Progenitor cell of endocrine pancreas (in vitro differentiated cells): ENCODE measurements at regions not wholly inside any gene's neighbourhood (a gene's known extent, or its start where the extent isn't known, plus 50 kb on each side); places are given as distances from the start of the nearest gene placed in this dataset.

Source experiments
- DNase-seq: peaks from one replicate; pipeline ENCODE4 v3.0.0; 2021; ENCODE audit warnings: low spot score; ENCODE audit not compliant: unreplicated experiment
- H3K27ac Mint-ChIP-seq: 2 replicates; pipeline ENCODE4 v1.8.0; 2021; ENCODE audit warnings: mild to moderate bottlenecking, moderate library complexity, mixed read lengths
- H3K27me3 Mint-ChIP-seq: 2 replicates; pipeline ENCODE4 v1.8.0; 2021; ENCODE audit warnings: mixed read lengths
- H3K36me3 Mint-ChIP-seq: 2 replicates; pipeline ENCODE4 v1.8.0; 2022; ENCODE audit warnings: mixed read lengths; ENCODE audit not compliant: insufficient read depth
- H3K4me1 Mint-ChIP-seq: 2 replicates; pipeline ENCODE4 v1.8.0; 2021; ENCODE audit warnings: low read depth, mixed read lengths
- H3K4me3 Mint-ChIP-seq: 2 replicates; pipeline ENCODE4 v1.8.0; 2021; ENCODE audit warnings: low read depth, mild to moderate bottlenecking, moderate library complexity, mixed read lengths
- H3K9me3 Mint-ChIP-seq: 2 replicates; pipeline ENCODE4 v1.8.0; 2021; ENCODE audit warnings: low read depth, mixed read lengths
- TF ChIP-seq, protein P1 (sequence below): fragments of 200-600 bp; sonication (generic); IDR thresholded peaks from one replicate; pipeline ENCODE4 v1.5.0; 2021; ENCODE audit warnings: antibody characterized with exemption, mild to moderate bottlenecking; ENCODE audit not compliant: unreplicated experiment

DNA sequence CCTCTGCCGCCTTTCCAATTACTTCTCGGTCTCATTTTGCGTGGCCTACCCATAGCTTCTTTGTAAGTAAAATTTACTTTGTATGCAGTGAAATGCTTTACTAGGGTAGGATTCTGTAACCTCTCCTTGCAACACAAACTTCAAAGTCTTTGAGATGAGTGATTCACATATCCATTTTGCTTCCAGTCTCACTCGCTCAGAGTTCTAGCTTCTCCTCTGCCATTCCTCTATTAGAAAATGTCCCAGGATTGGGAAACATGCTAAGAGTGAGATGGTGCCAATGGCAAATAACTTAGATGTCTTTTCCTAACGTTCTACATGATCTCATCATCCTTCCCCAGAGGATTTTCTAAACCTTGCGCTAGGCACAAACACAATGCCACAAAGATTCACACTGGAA is 270.5 kb upstream of the SLC30A5 start:
- no peak for DNase-seq
- Mint-ChIP-seq H3K27me3 (no peaks in the 10 kb centered on the region), H3K4me1 (peaks cover 5% of the 10 kb centered on the region), H3K36me3 (no peaks in the 10 kb centered on the region), H3K4me3 (no peak overlapping the region), H3K9me3 (no peaks in the 10 kb centered on the region), H3K27ac (no peak overlapping the region)
- TF ChIP-seq, protein P1, sequence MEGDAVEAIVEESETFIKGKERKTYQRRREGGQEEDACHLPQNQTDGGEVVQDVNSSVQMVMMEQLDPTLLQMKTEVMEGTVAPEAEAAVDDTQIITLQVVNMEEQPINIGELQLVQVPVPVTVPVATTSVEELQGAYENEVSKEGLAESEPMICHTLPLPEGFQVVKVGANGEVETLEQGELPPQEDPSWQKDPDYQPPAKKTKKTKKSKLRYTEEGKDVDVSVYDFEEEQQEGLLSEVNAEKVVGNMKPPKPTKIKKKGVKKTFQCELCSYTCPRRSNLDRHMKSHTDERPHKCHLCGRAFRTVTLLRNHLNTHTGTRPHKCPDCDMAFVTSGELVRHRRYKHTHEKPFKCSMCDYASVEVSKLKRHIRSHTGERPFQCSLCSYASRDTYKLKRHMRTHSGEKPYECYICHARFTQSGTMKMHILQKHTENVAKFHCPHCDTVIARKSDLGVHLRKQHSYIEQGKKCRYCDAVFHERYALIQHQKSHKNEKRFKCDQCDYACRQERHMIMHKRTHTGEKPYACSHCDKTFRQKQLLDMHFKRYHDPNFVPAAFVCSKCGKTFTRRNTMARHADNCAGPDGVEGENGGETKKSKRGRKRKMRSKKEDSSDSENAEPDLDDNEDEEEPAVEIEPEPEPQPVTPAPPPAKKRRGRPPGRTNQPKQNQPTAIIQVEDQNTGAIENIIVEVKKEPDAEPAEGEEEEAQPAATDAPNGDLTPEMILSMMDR = no peak

DNA sequence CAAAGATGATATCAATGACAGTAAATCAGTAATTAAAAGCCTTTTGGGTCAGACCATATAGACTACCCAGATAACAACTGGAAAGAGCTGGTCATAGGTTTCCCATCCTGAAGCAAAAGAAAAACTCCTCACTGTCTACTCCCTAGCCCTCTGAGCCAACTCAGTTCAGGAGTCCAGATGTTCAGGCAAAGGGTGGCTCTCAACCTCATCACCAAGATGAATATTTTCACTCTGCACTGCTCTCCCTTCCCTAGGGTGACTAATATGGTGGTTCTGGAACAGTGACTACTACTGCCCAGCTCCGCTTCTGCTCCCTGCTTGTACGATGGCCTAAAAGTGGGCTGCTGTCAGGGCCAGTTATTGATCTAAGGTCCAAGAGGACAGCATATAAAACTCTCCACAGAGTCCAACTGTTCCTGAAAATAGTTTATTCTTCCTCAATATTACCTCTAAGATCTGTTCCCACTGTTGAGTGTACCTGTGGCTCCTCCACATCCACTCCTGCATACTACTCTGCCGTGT is 263.4 kb upstream of the SLC30A5 start:
- Mint-ChIP-seq H3K4me3 (no peak overlapping the region), H3K36me3 (no peaks in the 10 kb centered on the region), H3K27me3 (no peaks in the 10 kb centered on the region), H3K9me3 (no peaks in the 10 kb centered on the region), H3K4me1 (no peaks in the 10 kb centered on the region), H3K27ac (no peak overlapping the region)
- no peak for DNase-seq
- TF ChIP-seq, protein P1 = no peak

DNA sequence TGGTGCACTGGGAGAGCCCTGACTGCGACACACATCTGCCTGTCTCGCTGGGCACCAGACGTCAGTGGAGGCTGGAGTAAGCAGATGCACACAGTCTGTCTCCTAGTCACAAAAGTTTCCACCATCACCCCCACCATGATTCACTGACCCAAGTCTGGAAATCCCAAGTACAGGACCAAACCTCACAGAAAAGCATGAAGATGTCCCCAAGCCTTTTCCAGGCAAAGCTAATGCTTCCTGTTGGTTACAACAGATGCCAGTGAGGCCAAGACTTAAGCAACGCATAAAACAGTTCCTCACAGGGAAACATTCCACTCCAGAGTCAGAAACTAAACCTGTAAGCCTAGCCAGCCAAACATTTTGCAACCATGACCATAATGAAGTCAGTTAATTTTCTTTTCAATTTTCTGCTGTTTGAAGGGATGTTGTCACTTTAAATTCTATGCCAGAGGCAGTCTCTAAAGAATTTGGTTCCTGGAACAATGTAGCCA is 259.3 kb upstream of the SLC30A5 start:
- no peaks in the 10 kb centered on the region for H3K9me3 Mint-ChIP-seq
- DNase-seq = no peak
- H3K27ac Mint-ChIP-seq = no peak overlapping the region
- peaks cover 4% of the 10 kb centered on the region for H3K27me3 Mint-ChIP-seq
- H3K4me3 Mint-ChIP-seq = no peak overlapping the region
- peaks cover 4% of the 10 kb centered on the region for H3K4me1 Mint-ChIP-seq
- TF ChIP-seq, protein P1 = no peak
- H3K36me3 Mint-ChIP-seq = no peaks in the 10 kb centered on the region

DNA sequence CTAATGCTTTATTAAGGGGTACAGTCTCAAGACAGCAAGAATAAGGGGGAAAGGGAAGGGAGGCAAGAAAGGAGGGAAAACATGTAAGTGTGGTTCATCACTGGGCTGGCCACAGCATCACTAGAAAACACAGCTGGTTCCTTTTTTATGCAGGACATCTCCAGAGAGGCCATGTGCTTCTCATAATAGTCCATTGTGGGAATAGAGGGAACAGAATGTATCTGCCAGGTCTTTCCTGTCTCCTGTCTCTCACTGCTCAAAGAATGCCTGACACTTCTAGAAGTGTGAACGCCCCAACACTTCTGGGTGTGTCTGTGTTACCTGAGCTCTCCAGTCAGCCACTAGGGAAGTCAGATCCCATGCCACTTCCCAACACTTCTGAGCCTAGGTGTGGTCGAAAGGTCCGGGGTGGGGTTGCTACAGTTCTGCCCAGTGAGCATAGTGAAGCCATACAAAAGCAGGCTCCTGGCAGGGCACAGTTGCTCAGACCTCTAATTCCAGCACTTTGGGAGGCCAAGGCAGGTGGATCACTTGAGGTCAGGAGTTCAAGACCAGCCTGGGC is 255.6 kb upstream of the SLC30A5 start:
- TF ChIP-seq, protein P1 = no peak
- Mint-ChIP-seq H3K4me3 (no peak overlapping the region), H3K27ac (no peak overlapping the region), H3K27me3 (peaks cover 4% of the 10 kb centered on the region), H3K9me3 (no peaks in the 10 kb centered on the region), H3K4me1 (peaks cover 4% of the 10 kb centered on the region), H3K36me3 (no peaks in the 10 kb centered on the region)
- DNase-seq = no peak

DNA sequence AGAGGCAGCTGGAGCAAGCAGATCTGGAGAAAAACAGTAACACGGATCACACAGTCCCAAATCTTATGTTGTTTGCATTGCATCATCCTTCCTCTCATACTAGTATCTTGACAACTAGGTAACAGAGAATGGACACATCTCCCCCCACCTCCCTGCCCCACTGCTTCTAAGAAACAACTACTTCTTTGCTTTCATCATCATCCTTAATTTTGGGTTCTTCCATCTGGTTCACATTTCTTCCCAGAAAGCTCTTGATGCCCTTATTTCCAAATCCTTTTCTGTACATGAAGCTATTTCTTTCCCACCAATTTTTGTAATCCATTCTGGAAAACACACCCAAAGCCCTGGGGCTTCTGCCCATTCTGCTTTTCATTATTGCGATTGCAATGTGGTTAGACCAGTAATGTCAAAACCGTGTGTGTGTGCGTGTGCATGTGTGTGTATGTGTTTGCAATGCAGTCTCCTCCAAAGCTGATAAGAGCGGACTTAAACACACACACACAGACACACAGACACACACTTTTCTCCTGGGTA is 254.7 kb upstream of the SLC30A5 start:
- H3K27ac Mint-ChIP-seq = peak overlapping the region; percentile 6

More for the DNA sequence above, 254.7 kb upstream of the SLC30A5 start:
- H3K27me3 Mint-ChIP-seq = peaks cover 4% of the 10 kb centered on the region
- no peak for DNase-seq
- no peaks in the 10 kb centered on the region for H3K9me3 Mint-ChIP-seq
- H3K36me3 Mint-ChIP-seq = no peaks in the 10 kb centered on the region
- no peak overlapping the region for H3K4me3 Mint-ChIP-seq
- peaks cover 4% of the 10 kb centered on the region for H3K4me1 Mint-ChIP-seq
- TF ChIP-seq, protein P1 = no peak
